ENCODE measurements at regions not wholly inside any gene's neighbourhood (a gene's known extent, or its start where the extent isn't known, plus 50 kb on each side); places are given as distances from the start of the nearest gene placed in this dataset.

DNA sequence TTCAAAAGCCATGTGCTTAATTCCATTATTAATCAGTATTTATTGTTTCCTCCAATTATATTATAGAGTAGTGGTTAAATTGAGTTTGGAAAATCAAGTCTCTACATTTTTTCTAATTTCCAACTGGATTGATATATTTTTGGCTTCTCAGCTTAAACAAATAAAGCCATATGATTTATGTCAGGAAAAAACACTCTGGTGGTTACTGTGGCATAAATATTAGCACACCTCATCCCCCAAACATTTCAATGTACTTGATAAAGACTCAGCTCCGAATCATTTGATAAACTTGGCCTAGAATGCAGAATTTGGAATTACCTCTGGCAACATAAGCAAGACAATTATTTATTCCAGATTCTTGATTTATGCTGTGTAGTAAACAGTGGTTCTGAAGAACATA lies 2313.8 kb downstream of the ARAP2 start:
- TF ChIP-seq CTCF (IDR thresholded peaks at IDR 0.05) = no peak
- TF ChIP-seq POLR2AphosphoS5 (IDR thresholded peaks at IDR 0.05) = no peak
- TF ChIP-seq POLR2A (IDR thresholded peaks at IDR 0.05) = no peak
